Bronchial epithelial cell (primary cell): ENCODE measurements at regions not wholly inside any gene's neighbourhood (a gene's known extent, or its start where the extent isn't known, plus 50 kb on each side); places are given as distances from the start of the nearest gene placed in this dataset.
A peak's percentile ranks its signal among the peaks of the same experiment; 100 is the strongest.

Experiments used
- DNase-seq: peaks from one replicate; pipeline ENCODE4 v3.0.0-alpha.2; 2010; ENCODE audit warnings: low read depth
- FAIRE-seq: peaks from 2 replicates; lab custom pipeline; 2011; peaks lifted over from hg19 to GRCh38; lab: Jason Lieb, UNC
- H3K27me3 ChIP-seq: 2 replicates; pipeline ENCODE4 v1.5.1; 2011; ENCODE audit warnings: low read length; ENCODE audit not compliant: control insufficient read depth, insufficient read depth
- H3K36me3 ChIP-seq: 2 replicates; pipeline ENCODE4 v1.5.1; 2011; ENCODE audit warnings: low read length; ENCODE audit not compliant: control insufficient read depth, insufficient read depth
- H3K4me3 ChIP-seq: 2 replicates; pipeline ENCODE4 v1.5.1; 2011; ENCODE audit warnings: mild to moderate bottlenecking, low read depth, low read length, control low read depth
- TF ChIP-seq, protein P1 (sequence below): IDR thresholded peaks from 2 replicates; pipeline ENCODE4 v1.5.1; 2011; ENCODE audit warnings: mild to moderate bottlenecking, moderate library complexity, low read length, control low read depth, inconsistent platforms; ENCODE audit not compliant: insufficient read depth, severe bottlenecking

- DNase-seq (no peak), FAIRE-seq (peak; percentile 13)
- Histone ChIP-seq H3K36me3 (no peaks in the 10 kb centered on the region), H3K4me3 (no peak overlapping the region), H3K27me3 (no peaks in the 10 kb centered on the region)
- TF ChIP-seq, protein P1, sequence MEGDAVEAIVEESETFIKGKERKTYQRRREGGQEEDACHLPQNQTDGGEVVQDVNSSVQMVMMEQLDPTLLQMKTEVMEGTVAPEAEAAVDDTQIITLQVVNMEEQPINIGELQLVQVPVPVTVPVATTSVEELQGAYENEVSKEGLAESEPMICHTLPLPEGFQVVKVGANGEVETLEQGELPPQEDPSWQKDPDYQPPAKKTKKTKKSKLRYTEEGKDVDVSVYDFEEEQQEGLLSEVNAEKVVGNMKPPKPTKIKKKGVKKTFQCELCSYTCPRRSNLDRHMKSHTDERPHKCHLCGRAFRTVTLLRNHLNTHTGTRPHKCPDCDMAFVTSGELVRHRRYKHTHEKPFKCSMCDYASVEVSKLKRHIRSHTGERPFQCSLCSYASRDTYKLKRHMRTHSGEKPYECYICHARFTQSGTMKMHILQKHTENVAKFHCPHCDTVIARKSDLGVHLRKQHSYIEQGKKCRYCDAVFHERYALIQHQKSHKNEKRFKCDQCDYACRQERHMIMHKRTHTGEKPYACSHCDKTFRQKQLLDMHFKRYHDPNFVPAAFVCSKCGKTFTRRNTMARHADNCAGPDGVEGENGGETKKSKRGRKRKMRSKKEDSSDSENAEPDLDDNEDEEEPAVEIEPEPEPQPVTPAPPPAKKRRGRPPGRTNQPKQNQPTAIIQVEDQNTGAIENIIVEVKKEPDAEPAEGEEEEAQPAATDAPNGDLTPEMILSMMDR: no peak
These were observed 948.2 kb downstream of the BCL11B start for GRCh38 chr14:98323836-98324235.

DNA sequence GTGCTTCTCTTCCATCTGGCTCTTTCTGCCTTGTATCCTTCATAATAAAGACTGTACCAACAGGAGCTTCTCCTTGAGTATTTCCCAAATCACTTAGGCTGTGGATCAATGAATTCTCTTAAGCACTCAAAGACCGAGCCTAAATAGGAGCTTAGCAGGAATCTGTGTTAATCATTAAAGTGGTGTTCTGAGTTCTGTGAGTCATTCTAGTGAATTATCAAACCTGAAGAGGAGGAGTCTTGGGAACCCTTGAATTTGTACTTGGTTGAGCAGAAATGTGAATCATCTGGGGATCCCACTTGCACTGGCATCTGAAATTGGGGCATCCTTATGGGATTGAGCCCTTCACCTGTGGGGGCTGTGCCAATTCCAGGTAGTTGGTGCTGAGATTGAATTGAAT lies 946.2 kb downstream of the BCL11B start:
- DNase-seq: peak; percentile 59
- no peak for FAIRE-seq
- Histone ChIP-seq H3K36me3 (no peaks in the 10 kb centered on the region), H3K4me3 (no peak overlapping the region), H3K27me3 (no peaks in the 10 kb centered on the region)
- TF ChIP-seq, protein P1: no peak

DNA sequence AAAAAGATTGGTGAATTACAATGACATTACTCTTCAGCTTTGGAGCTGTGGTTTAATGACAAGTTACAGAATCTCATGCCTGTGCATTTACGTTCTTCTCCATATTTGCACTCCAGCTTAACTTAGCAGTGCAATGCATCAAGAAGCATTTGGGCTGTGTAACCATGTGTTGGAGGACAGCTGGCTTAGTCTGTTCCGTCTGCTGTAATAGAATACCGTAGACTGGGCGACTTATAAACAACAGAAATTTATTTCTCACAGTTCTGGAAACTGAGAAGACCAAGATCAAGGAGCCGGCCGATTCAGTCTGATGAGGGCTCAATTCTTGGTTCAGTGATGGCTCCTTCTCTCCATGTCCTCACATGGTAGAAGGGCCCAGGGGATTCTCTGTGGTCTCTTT lies 943.5 kb downstream of the BCL11B start:
- DNase-seq (no peak), FAIRE-seq (no peak)
- Histone ChIP-seq H3K27me3 (no peaks in the 10 kb centered on the region), H3K4me3 (no peak overlapping the region), H3K36me3 (no peaks in the 10 kb centered on the region)
- TF ChIP-seq, protein P1: no peak

DNA sequence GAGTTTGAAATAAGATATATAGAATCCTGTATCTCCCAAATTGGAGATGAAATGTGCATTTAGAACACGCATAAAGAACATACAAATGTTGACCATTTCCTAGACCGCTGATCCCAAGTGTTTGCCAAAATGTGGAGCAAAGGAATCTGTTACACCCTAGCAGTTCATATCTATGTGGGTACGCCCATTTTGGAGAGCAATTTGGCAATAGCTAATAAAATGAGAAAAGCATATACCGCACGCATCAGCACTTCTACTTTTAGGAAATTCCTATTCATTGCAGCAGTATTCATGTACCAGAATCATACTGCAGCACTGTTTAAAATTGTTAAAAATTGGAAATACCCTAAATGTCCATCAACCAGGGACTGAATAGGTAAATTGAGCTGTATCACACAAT lies 937.8 kb downstream of the BCL11B start:
- TF ChIP-seq, protein P1: no peak
- FAIRE-seq: no peak
- peaks cover 2% of the 10 kb centered on the region for H3K27me3 ChIP-seq
- H3K4me3 ChIP-seq: no peak overlapping the region
- no peak for DNase-seq
- H3K36me3 ChIP-seq: no peaks in the 10 kb centered on the region

DNA sequence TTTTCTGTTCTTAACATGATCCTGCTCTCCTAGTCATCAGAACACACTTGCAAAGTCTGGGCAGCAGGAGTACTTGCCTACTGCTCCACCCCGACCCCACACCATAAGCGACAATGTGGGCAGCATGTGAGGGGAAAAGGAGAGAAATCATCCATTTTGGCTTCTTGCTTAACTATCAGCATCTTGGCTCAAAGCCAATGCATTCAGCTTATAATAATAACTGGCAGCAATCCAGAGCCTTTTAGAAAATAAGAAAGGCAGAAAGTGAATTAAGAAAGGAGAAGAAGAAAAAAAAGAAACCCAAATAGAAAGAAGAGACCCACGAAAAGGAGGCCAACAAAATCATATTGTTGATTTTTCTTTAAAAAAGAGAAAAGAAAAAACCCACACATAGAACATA lies 930.8 kb downstream of the BCL11B start:
- H3K27me3 ChIP-seq: no peaks in the 10 kb centered on the region
- DNase-seq: no peak
- no peak for FAIRE-seq
- TF ChIP-seq, protein P1: no peak
- no peak overlapping the region for H3K4me3 ChIP-seq
- H3K36me3 ChIP-seq: no peaks in the 10 kb centered on the region

- no peaks in the 10 kb centered on the region for H3K27me3 ChIP-seq
- no peaks in the 10 kb centered on the region for H3K36me3 ChIP-seq
- TF ChIP-seq, protein P1: no peak
- no peak overlapping the region for H3K4me3 ChIP-seq
- no peak for FAIRE-seq
- DNase-seq: peak; percentile 58
These were observed 926.8 kb downstream of the BCL11B start for GRCh38 chr14:98345161-98345560.
